Upper lobe of left lung (tissue), 4 donors: ENCODE measurements at regions not wholly inside any gene's neighbourhood (a gene's known extent, or its start where the extent isn't known, plus 50 kb on each side); places are given as distances from the start of the nearest gene placed in this dataset.

Experiments
- CTCF ChIP-seq, 6 experiments: fragments of 450-650 bp in 4 of 6; fragments of 200-600 bp in 2 of 6; sonication (generic) in 2 of 6; IDR thresholded peaks; one replicate each; pipeline ENCODE4 v1.5.1; 2016 to 2019; ENCODE audit warnings: antibody characterized with exemption in 6 of 6
- EP300 ChIP-seq, 4 donors: sonication (generic); formaldehyde crosslinking; IDR thresholded peaks; one replicate each; pipeline ENCODE4 v1.5.1; 2017; ENCODE audit warnings: antibody characterized with exemption in 4 of 4, control low read depth in 2 of 4
- POLR2AphosphoS5 ChIP-seq, 2 donors: sonication (generic); formaldehyde crosslinking; IDR thresholded peaks; one replicate each; pipeline ENCODE4 v1.5.1; 2017; ENCODE audit warnings: antibody characterized with exemption in 2 of 2

- TF ChIP-seq EP300 (IDR thresholded peaks at IDR 0.05) = no peak
- no peak for TF ChIP-seq CTCF (IDR thresholded peaks at IDR 0.05)
- no peak for TF ChIP-seq POLR2AphosphoS5 (IDR thresholded peaks at IDR 0.05)
These were observed 105.5 kb upstream of the OTUD4 start for GRCh38 chr4:145285928-145286327.
